GM12878 (cell line): ENCODE measurements at regions not wholly inside any gene's neighbourhood (a gene's known extent, or its start where the extent isn't known, plus 50 kb on each side); places are given as distances from the start of the nearest gene placed in this dataset.

Source experiments
- ATAC-seq: fragments of 200-7000 bp; cut with Tn5 transposase; 3 replicates; pipeline ENCODE4 v1.9.1; 2020; ENCODE audit warnings: mild to moderate bottlenecking, moderate library complexity
- BruUV-seq: library from RNA; stranded (reverse); fragments of 400-500 nt; replicated peaks from 2 replicates; lab custom pipeline; 2021; lab: Mats Ljungman, UMichigan
- CTCF ChIA-PET: fragments of 300-600 bp; sonication (Branson Sonifier 250); formaldehyde crosslinking; extraction: SDS; loops from one replicate; lab custom pipeline; 2021; ENCODE audit warnings: inconsistent platforms; lab: Yijun Ruan, JAX
- POLR2A ChIA-PET: fragments of 350-600 bp; formaldehyde crosslinking; extraction: SDS; loops from one replicate; lab custom pipeline; 2021; ENCODE audit warnings: inconsistent platforms; lab: Charles Lee
- RAD21 ChIA-PET: fragments of 300-600 bp; sonication (Branson Sonifier 250); formaldehyde crosslinking; loops from one replicate; lab custom pipeline; 2023; ENCODE audit warnings: antibody characterized with exemption; ENCODE audit not compliant: unreplicated experiment; lab: Charles Lee
- SMC1A ChIA-PET: fragments of 300-600 bp; sonication (Branson Sonifier 250); formaldehyde crosslinking; loops from one replicate; lab custom pipeline; 2023; ENCODE audit not compliant: unreplicated experiment, uncharacterized antibody; lab: Charles Lee
- DNase-seq: peaks from one replicate; pipeline ENCODE4 v3.0.0-alpha.2; 2011; ENCODE audit warnings: low read depth, low spot score
- FAIRE-seq: peaks from 3 replicates; lab custom pipeline; 2011; peaks lifted over from hg19 to GRCh38; lab: Jason Lieb, UNC
- H2AFZ ChIP-seq: 2 replicates; pipeline ENCODE4 v1.6.0; 2011; ENCODE audit warnings: low read depth, low read length, control low read depth; ENCODE audit not compliant: control insufficient read depth
- H3K27ac ChIP-seq: 2 replicates; pipeline ENCODE4 v1.5.1; 2011; ENCODE audit warnings: control low read depth; ENCODE audit not compliant: control insufficient read depth, insufficient read depth
- H3K27me3 ChIP-seq, 2 experiments: replicated peaks in 1 of 2; 2 replicates each; pipeline versions ENCODE4 v1.6.0 to v1.6.1; 2011; ENCODE audit warnings: low read length in 1 of 2; ENCODE audit not compliant: control insufficient read depth in 2 of 2, insufficient read depth in 2 of 2
- H3K36me3 ChIP-seq, 2 experiments: 2 replicates each; pipeline ENCODE4 v1.5.1; 2011; ENCODE audit warnings: low read length in 1 of 2; ENCODE audit not compliant: control insufficient read depth in 2 of 2, insufficient read depth in 2 of 2
- H3K4me1 ChIP-seq: 2 replicates; pipeline ENCODE4 v1.6.1; 2011; ENCODE audit warnings: mild to moderate bottlenecking, low read length, moderate library complexity, mixed read lengths; ENCODE audit not compliant: control insufficient read depth, insufficient read depth
- H3K4me2 ChIP-seq: 2 replicates; pipeline ENCODE4 v1.6.0; 2011; ENCODE audit warnings: control low read depth; ENCODE audit not compliant: control insufficient read depth, insufficient read depth
- H3K4me3 ChIP-seq: fragments of 200-600 bp; sonication (generic); 2 replicates; pipeline ENCODE4 v1.5.1; 2016
- H3K79me2 ChIP-seq: 2 replicates; pipeline ENCODE4 v1.6.0; 2011; ENCODE audit warnings: low read length; ENCODE audit not compliant: control insufficient read depth, insufficient read depth
- H3K9ac ChIP-seq: 2 replicates; pipeline ENCODE4 v1.8.0; 2011; ENCODE audit warnings: low read length, control low read depth, mixed read lengths; ENCODE audit not compliant: control insufficient read depth, insufficient read depth
- H3K9me3 ChIP-seq: replicated peaks from 3 replicates; pipeline ENCODE4 v1.5.1; 2011; ENCODE audit warnings: mild to moderate bottlenecking, low read length; ENCODE audit not compliant: control insufficient read depth, insufficient read depth
- H4K20me1 ChIP-seq: 2 replicates; pipeline ENCODE4 v1.6.0; 2011; ENCODE audit not compliant: control insufficient read depth, insufficient read depth
- JUND ChIP-seq: IDR thresholded peaks from 2 replicates; pipeline ENCODE4 v1.6.1; 2012; ENCODE audit warnings: low read depth, mild to moderate bottlenecking, low read length, improper control_type of control experiment, moderate library complexity
- MYC ChIP-seq: IDR thresholded peaks from 2 replicates; pipeline ENCODE4 v1.6.1; 2011; ENCODE audit warnings: mild to moderate bottlenecking, low read length, moderate library complexity, inconsistent platforms; ENCODE audit not compliant: insufficient read depth, insufficient replicate concordance, insufficient read length, severe bottlenecking
- NR2C1 ChIP-seq: fragments of 450-650 bp; IDR thresholded peaks from 2 replicates; pipeline ENCODE4 v1.6.1; 2017; ENCODE audit warnings: antibody characterized with exemption, mild to moderate bottlenecking, moderate library complexity
- NRF1 ChIP-seq: conservative IDR thresholded peaks from 2 replicates; pipeline ENCODE4 v1.6.1; 2011; ENCODE audit warnings: mild to moderate bottlenecking, low read depth, low read length, improper control_type of control experiment
- USF1 ChIP-seq: IDR thresholded peaks from 2 replicates; pipeline ENCODE4 v1.6.1; 2011; ENCODE audit warnings: borderline replicate concordance, low read depth, mild to moderate bottlenecking, moderate library complexity, mixed read lengths, low read length; ENCODE audit not compliant: insufficient read depth; ENCODE audit errors: extremely low read length
- ZSCAN29 ChIP-seq: fragments of 450-650 bp; IDR thresholded peaks from 2 replicates; pipeline ENCODE4 v1.6.1; 2017; ENCODE audit warnings: mild to moderate bottlenecking, moderate library complexity
- WGBS: methylation state at CpG from one replicate; pipeline ENCODE4 v1.1.6; 2016; ENCODE audit warnings: low lambda C conversion rate; ENCODE audit not compliant: insufficient replicate concordance, insufficient coverage; ENCODE audit errors: missing lambda C conversion rate; 5-methylcytosine and 5-hydroxymethylcytosine counted together
- in situ Hi-C: fragments of 300-500 bp; cut with MboI; formaldehyde crosslinking; loops from 9 replicates; pipeline ENCODE4 v1.14.3; 2018; ENCODE audit warnings: mixed read lengths
- intact Hi-C: fragments of 100-400 bp; cut with micrococcal nuclease; formaldehyde crosslinking; loops from one replicate; pipeline ENCODE4 v1.14.2; 2022; ENCODE audit not compliant: unreplicated experiment

- SMC1A ChIA-PET = interaction anchor here (0.6 to 1.9 kb wide), 4 partner anchors 9 to 574 kb away, joined by 3 to 5 read pairs (median 4); no protein-coding TSS in a partner anchor
- RAD21 ChIA-PET = no interaction called here
Observed at GRCh38 chr3:78141269-78141668, 1101.4 kb downstream of the ROBO2 start.

GRCh38 chr3:78143000-78143399 is 1103.1 kb downstream of the ROBO2 start:
- in situ Hi-C loops = no loop called here
- DNase-seq (no peak), ATAC-seq (no peak), FAIRE-seq (no peak)
- Histone ChIP-seq H3K4me2 (no peak overlapping the region), H3K4me3 (no peak overlapping the region), H3K27me3 (no peaks in the 10 kb centered on the region), H3K27ac (no peak overlapping the region), H3K36me3 (no peaks in the 10 kb centered on the region), H2AFZ (no peak overlapping the region), H3K9me3 (no peaks in the 10 kb centered on the region)
- SMC1A ChIA-PET = interaction anchor here (1.3 kb wide), 1 partner anchor 14 kb away, joined by 5 read pairs; no protein-coding TSS in a partner anchor
- RAD21 ChIA-PET = no interaction called here
- POLR2A ChIA-PET = no interaction called here
- CTCF ChIA-PET = interaction anchor here (1.4 to 1.5 kb wide), 2 partner anchors 12 to 23 kb away, joined by 3 to 6 read pairs; no protein-coding TSS in a partner anchor
- no peak for TF ChIP-seq MYC
- no peak for TF ChIP-seq USF1
- TF ChIP-seq, all 136 proteins: peak for 0
- 44% methylated on average over 1 of the region's 1 CpG for WGBS
- no TSS peak for BruUV-seq
- intact Hi-C loops = no loop called here
- Histone ChIP-seq H3K79me2 (no peaks in the 10 kb centered on the region), H3K9ac (no peak overlapping the region), H3K4me1 (no peaks in the 10 kb centered on the region), H4K20me1 (no peaks in the 10 kb centered on the region)

More at GRCh38 chr3:78141269-78141668, 1101.4 kb downstream of the ROBO2 start:
- no TSS peak for BruUV-seq
- ChIA-PET CTCF (interaction anchor here (1.4 kb wide), 1 partner anchor 10 kb away, joined by 6 read pairs; no protein-coding TSS in a partner anchor), POLR2A (no interaction called here)
- 43% methylated on average over 3 of the region's 3 CpGs for WGBS
- no peaks in the 10 kb centered on the region for H3K27me3 ChIP-seq
- H3K9ac ChIP-seq = no peak overlapping the region
- no peak overlapping the region for H3K4me3 ChIP-seq
- H2AFZ ChIP-seq = no peak overlapping the region
- no peak overlapping the region for H3K27ac ChIP-seq
- ATAC-seq = no peak
- intact Hi-C loops = no loop called here
- no peaks in the 10 kb centered on the region for H3K79me2 ChIP-seq
- no peaks in the 10 kb centered on the region for H3K4me1 ChIP-seq
- no peak for FAIRE-seq
- in situ Hi-C loops = no loop called here
- no peak for DNase-seq
- H4K20me1 ChIP-seq = no peaks in the 10 kb centered on the region
- H3K9me3 ChIP-seq = no peaks in the 10 kb centered on the region
- TF ChIP-seq ZSCAN29 = no peak
- no peak for TF ChIP-seq NR2C1
- no peak for TF ChIP-seq JUND
- TF ChIP-seq NRF1 = no peak
- H3K4me2 ChIP-seq = no peak overlapping the region
- no peaks in the 10 kb centered on the region for H3K36me3 ChIP-seq
